ENCODE measurements at regions not wholly inside any gene's neighbourhood (a gene's known extent, or its start where the extent isn't known, plus 50 kb on each side); places are given as distances from the start of the nearest gene placed in this dataset.

GRCh38 chr2:220033546-220033945, 406.1 kb downstream of the SLC4A3 start:
- Histone ChIP-seq H3K9ac (ENCODE audit: low read length) (no peak overlapping the region), H3K4me3 (ENCODE audit: low read depth, low read length, poor library complexity, severe bottlenecking) (no peak overlapping the region), H3K27ac (ENCODE audit: low read depth, low read length, poor library complexity, severe bottlenecking) (no peak overlapping the region), H3K79me2 (ENCODE audit: insufficient read depth, low read length) (no peaks in the 10 kb centered on the region), H3F3A (ENCODE audit: insufficient read depth, low read length) (no peaks in the 10 kb centered on the region), H3K4me1 (ENCODE audit: insufficient read depth, low read length, severe bottlenecking) (no peaks in the 10 kb centered on the region), H4K20me1 (ENCODE audit: insufficient read depth, low read length) (no peaks in the 10 kb centered on the region), H2AFZ (ENCODE audit: low read length) (no peak overlapping the region), H3K27me3 (ENCODE audit: insufficient read depth, low read length) (no peaks in the 10 kb centered on the region), H3K36me3 (ENCODE audit: insufficient read depth, low read length) (no peaks in the 10 kb centered on the region), H3K9me2 (ENCODE audit: low read depth, low read length) (no peaks in the 10 kb centered on the region), H3K9me3 (ENCODE audit: low read length) (no peaks in the 10 kb centered on the region), H3K4me2 (ENCODE audit: low read length) (no peak overlapping the region)
- TF ChIP-seq CTCF (IDR thresholded peaks at IDR 0.05; ENCODE audit: low read length) = no peak
- TF ChIP-seq EZH2 (IDR thresholded peaks at IDR 0.05; ENCODE audit: borderline replicate concordance, low read length) = no peak

DNA sequence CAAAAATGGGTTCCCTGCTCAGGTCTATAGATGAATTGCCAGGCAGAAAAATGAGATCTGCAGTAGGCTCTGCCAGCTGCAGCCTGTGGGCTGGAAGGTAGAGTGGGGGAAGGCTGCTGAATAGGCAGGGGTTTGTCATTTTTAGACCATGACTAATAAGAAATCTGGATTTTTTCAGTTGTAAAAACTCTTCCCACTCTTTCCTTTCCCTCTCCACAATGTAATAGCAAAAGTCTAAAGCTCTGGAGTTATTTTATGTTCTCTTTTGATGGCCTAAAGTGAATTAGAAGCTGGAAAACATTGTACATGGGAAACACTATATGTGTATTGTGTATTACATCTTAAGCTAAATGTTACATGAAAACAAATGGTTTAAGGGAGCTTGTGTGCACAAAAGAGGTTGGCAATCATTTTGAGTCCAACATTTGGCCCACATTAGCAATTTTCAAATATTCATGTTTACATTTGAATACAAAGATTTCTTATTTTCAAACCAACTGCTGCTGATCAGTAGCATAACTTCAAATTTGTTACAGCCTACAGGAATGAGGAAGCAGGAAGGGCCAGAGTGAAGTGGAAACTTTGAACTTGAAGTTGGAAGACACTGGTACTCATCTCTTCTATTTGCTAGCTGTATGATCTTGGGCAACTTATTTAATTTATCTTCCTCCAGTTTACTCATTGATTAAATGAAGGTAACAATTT, 407.1 kb downstream of the SLC4A3 start:
- Histone ChIP-seq H3K9ac (ENCODE audit: low read length) (no peak overlapping the region), H3K9me2 (ENCODE audit: low read depth, low read length) (no peaks in the 10 kb centered on the region), H3K36me3 (ENCODE audit: insufficient read depth, low read length) (no peaks in the 10 kb centered on the region), H3K79me2 (ENCODE audit: insufficient read depth, low read length) (no peaks in the 10 kb centered on the region), H3K27ac (ENCODE audit: low read depth, low read length, poor library complexity, severe bottlenecking) (no peak overlapping the region), H3K4me3 (ENCODE audit: low read depth, low read length, poor library complexity, severe bottlenecking) (no peak overlapping the region), H3K9me3 (ENCODE audit: low read length) (no peaks in the 10 kb centered on the region), H3K4me2 (ENCODE audit: low read length) (no peak overlapping the region), H4K20me1 (ENCODE audit: insufficient read depth, low read length) (no peaks in the 10 kb centered on the region), H3K27me3 (ENCODE audit: insufficient read depth, low read length) (no peaks in the 10 kb centered on the region), H2AFZ (ENCODE audit: low read length) (no peak overlapping the region), H3F3A (ENCODE audit: insufficient read depth, low read length) (no peaks in the 10 kb centered on the region), H3K4me1 (ENCODE audit: insufficient read depth, low read length, severe bottlenecking) (no peaks in the 10 kb centered on the region)
- no peak for TF ChIP-seq CTCF (IDR thresholded peaks at IDR 0.05; ENCODE audit: low read length)

GRCh38 chr2:220036431-220036830, 409.0 kb downstream of the SLC4A3 start:
- no peak overlapping the region for H3K4me2 ChIP-seq (ENCODE audit: low read length)
- no peak overlapping the region for H3K9ac ChIP-seq (ENCODE audit: low read length)
- no peak overlapping the region for H3K4me3 ChIP-seq (ENCODE audit: low read depth, low read length, poor library complexity, severe bottlenecking)
- no peak overlapping the region for H2AFZ ChIP-seq (ENCODE audit: low read length)
- no peaks in the 10 kb centered on the region for H3K9me2 ChIP-seq (ENCODE audit: low read depth, low read length)
- TF ChIP-seq CTCF (IDR thresholded peaks at IDR 0.05; ENCODE audit: low read length) = no peak
- TF ChIP-seq EZH2 (IDR thresholded peaks at IDR 0.05; ENCODE audit: borderline replicate concordance, low read length) = no peak
- H3K79me2 ChIP-seq (ENCODE audit: insufficient read depth, low read length) = no peaks in the 10 kb centered on the region
- no peaks in the 10 kb centered on the region for H3K27me3 ChIP-seq (ENCODE audit: insufficient read depth, low read length)
- no peaks in the 10 kb centered on the region for H4K20me1 ChIP-seq (ENCODE audit: insufficient read depth, low read length)
- no peaks in the 10 kb centered on the region for H3K9me3 ChIP-seq (ENCODE audit: low read length)
- no peaks in the 10 kb centered on the region for H3K4me1 ChIP-seq (ENCODE audit: insufficient read depth, low read length, severe bottlenecking)
- no peaks in the 10 kb centered on the region for H3K36me3 ChIP-seq (ENCODE audit: insufficient read depth, low read length)
- H3K27ac ChIP-seq (ENCODE audit: low read depth, low read length, poor library complexity, severe bottlenecking) = no peak overlapping the region
- H3F3A ChIP-seq (ENCODE audit: insufficient read depth, low read length) = no peaks in the 10 kb centered on the region

All from OCI-LY1 (cell line).